ENCODE measurements at regions not wholly inside any gene's neighbourhood (a gene's known extent, or its start where the extent isn't known, plus 50 kb on each side); places are given as distances from the start of the nearest gene placed in this dataset.

DNA sequence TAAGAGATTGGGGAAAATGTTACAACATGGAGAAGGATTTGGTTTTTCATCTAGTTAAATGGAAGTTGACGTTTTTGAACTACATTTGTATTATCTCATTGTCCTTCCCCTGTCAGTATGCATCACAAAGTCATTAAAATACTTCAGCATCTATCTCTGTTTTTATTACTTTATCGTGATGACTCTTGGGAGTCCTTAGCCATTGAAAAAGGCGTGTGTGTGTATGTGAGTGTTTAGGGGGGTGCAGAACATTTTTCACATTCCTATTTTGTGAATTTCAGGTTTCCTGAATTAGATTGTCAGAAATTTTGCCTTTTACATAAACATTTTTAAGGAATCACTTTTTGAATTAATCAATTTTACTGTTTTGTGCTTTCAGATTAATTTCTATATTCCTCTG lies 360.6 kb upstream of the SGO1 start (continued):
- TF ChIP-seq POLR2A (IDR thresholded peaks at IDR 0.05; ENCODE audit: control extremely low read depth in 1 of 2, low read depth in 2 of 2, low read length in 2 of 2): no peak
- TF ChIP-seq SIX5 (IDR thresholded peaks at IDR 0.05; ENCODE audit: low read depth, low read length): no peak
- TF ChIP-seq, protein P1, sequence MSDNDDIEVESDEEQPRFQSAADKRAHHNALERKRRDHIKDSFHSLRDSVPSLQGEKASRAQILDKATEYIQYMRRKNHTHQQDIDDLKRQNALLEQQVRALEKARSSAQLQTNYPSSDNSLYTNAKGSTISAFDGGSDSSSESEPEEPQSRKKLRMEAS (IDR thresholded peaks at IDR 0.05): no peak
- TF ChIP-seq RFX5 (IDR thresholded peaks at IDR 0.05; ENCODE audit: borderline replicate concordance, low read depth, low read length): no peak
- TF ChIP-seq SP1 (IDR thresholded peaks at IDR 0.05; ENCODE audit: low read depth, low read length): no peak
